ENCODE measurements at regions not wholly inside any gene's neighbourhood (a gene's known extent, or its start where the extent isn't known, plus 50 kb on each side); places are given as distances from the start of the nearest gene placed in this dataset.

DNA sequence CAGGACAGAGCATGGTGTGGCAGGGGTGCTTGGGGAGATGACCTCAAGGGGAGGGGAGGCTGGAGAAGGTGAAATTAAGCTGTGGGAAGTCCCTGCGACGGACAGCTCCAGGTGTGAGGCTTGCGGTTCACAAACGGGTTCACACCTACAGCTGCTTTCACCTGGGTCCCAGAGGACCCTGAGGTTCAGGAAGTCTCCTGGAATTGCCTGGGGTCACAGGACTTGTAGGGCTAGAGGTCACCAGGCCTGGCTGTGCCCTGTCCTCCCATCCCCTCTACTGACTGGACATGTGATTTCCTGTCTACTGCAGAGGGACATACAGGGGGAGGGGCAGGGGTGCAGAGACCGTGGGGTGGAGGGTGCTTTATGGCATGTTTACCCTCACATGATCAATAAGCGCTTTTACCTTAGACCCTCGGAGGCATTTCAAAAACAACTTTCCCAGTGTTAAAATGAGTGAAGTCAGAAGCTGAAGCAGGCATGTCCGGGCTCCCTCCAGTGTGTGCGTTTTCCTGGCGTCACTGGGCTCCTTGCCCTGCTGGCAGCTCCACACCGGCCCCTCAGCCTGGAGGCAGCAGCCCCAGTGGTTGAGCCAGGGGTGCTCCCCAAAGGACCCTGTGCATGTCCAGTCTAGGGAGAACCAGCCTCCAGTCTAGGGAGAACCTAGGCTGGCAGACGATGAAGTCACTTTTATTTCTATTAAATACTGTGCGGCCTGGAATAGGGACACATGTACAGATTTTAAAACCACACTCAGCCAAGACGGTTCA is 66.6 kb upstream of the IGFBP3 start:
- TF ChIP-seq CEBPB (IDR thresholded peaks at IDR 0.05; ENCODE audit: low read depth, low read length), result no peak
- no peak overlapping the region for H3K4me2 ChIP-seq (ENCODE audit: low read depth, low read length)
- ATAC-seq (ENCODE audit: low read depth) (no peak), DNase-seq (no peak)
- H3K56ac ChIP-seq (ENCODE audit: extremely low read depth, insufficient read depth, low read length), result no peak overlapping the region; the same call in 1 of the 2 replicates
- no peaks in the 10 kb centered on the region for H4K20me1 ChIP-seq (ENCODE audit: insufficient read depth, low read length)
- in situ Hi-C loops (cut with MboI; ENCODE audit: low sequenced_read_pairs), result no loop called here
- no peak overlapping the region for H3K27ac ChIP-seq (ENCODE audit: insufficient read depth, low read length)
- H3K4me1 ChIP-seq (ENCODE audit: control insufficient read depth, insufficient read depth, low read length), result peaks cover 11% of the 10 kb centered on the region
- no TSS peak for BruUV-seq (replicated peaks)
- no peaks in the 10 kb centered on the region for H3K9me3 ChIP-seq (ENCODE audit: control insufficient read depth, insufficient read depth, low read length)
- ChIA-PET CTCF (no interaction called here), POLR2A (ENCODE audit: unreplicated experiment) (no interaction called here)
- dilution Hi-C loops (cut with HindIII; ENCODE audit: low sequenced_read_pairs, unreplicated experiment), result no loop called here
- 87% methylated on average over 6 of the region's 14 CpGs; no CpG with 5 or more reads in 1 of the 2 experiments for WGBS, 2 experiments (ENCODE audit: extremely low coverage in 2 of 2, insufficient read length in 1 of 2)
- H3K14ac ChIP-seq (replicated peaks; ENCODE audit: low read depth, low read length), result no peak overlapping the region
- no peak overlapping the region for H3K9ac ChIP-seq (ENCODE audit: low read depth, low read length)
- no peak overlapping the region for H3K4me3 ChIP-seq (ENCODE audit: insufficient read depth, low read depth, low read length)
- H2BK5ac ChIP-seq (ENCODE audit: low read depth, low read length, poor library complexity, severe bottlenecking), result peak overlapping the region; percentile 7
- H2AK9ac ChIP-seq (replicated peaks; ENCODE audit: low read depth, low read length, poor library complexity), result no peak overlapping the region
- peak overlapping the region; percentile 86; the same call in 2 of the 3 replicates for H2BK15ac ChIP-seq (ENCODE audit: low read depth, low read length)
- H2AFZ ChIP-seq (replicated peaks; ENCODE audit: low read length, poor library complexity), result peak overlapping the region; percentile 29
- 0 out of 2 replicates have a peak overlapping the region, but pooled peaks have one; percentile 26 for H2BK20ac ChIP-seq (ENCODE audit: low read depth, low read length)
- no peaks in the 10 kb centered on the region for H3K79me1 ChIP-seq (ENCODE audit: low read depth in 1 of 2, low read length in 2 of 2)
- no peaks in the 10 kb centered on the region for H3K9me1 ChIP-seq (ENCODE audit: insufficient read depth, low read length)
- H2BK120ac ChIP-seq (ENCODE audit: low read depth, low read length), result peak overlapping the region; percentile 43; the same call in 1 of the 2 replicates
- intact Hi-C loops (cut with micrococcal nuclease), result no loop called here
- peak overlapping the region; percentile 44; the same call in 1 of the 2 replicates for H3K18ac ChIP-seq (ENCODE audit: low read depth, low read length)
- peak overlapping the region; percentile 39; the same call in 1 of the 2 replicates for H4K5ac ChIP-seq (ENCODE audit: low read depth, low read length)
- H3K36me3 ChIP-seq (ENCODE audit: control insufficient read depth, insufficient read depth, low read length), result no peaks in the 10 kb centered on the region
- H3K23ac ChIP-seq (ENCODE audit: low read depth, low read length), result no peak overlapping the region
- H2AK5ac ChIP-seq (ENCODE audit: low read depth, low read length), result peak overlapping the region; percentile 38
- H4K8ac ChIP-seq (ENCODE audit: low read depth in 2 of 2, low read length in 2 of 2), result peak overlapping the region in 1 of 2 experiments; percentile 42; a peak in 2 of 4 replicates
- peak overlapping the region; percentile 19; the same call in 1 of the 2 replicates for H3K4ac ChIP-seq (ENCODE audit: low read depth, low read length)
- H4K91ac ChIP-seq (ENCODE audit: insufficient read depth, low read depth, low read length), result peak overlapping the region; percentile 53; the same call in 1 of the 2 replicates
- H3K27me3 ChIP-seq (ENCODE audit: control insufficient read depth, insufficient read depth, low read length), result no peaks in the 10 kb centered on the region

Data from IMR-90 (cell line).